SHP77 treated with DMSO at 0.1 percent for 48 hours (cell line): ENCODE measurements at regions not wholly inside any gene's neighbourhood (a gene's known extent, or its start where the extent isn't known, plus 50 kb on each side); places are given as distances from the start of the nearest gene placed in this dataset.

ENCODE experiments used
- DNase-seq: peaks from one replicate; lab custom pipeline; 2025; lab: John Stamatoyannopoulos, UW

- DNase-seq: no peak
These were observed 183.5 kb downstream of the CBLN2 start for GRCh38 chr18:72360634-72361033.

GRCh38 chr18:72342933-72343332 lies 201.2 kb downstream of the CBLN2 start:
- DNase-seq: no peak

GRCh38 chr18:72339976-72340375 lies 204.2 kb downstream of the CBLN2 start:
- no peak for DNase-seq

- no peak for DNase-seq
These were observed 207.4 kb downstream of the CBLN2 start for GRCh38 chr18:72336786-72337185.

GRCh38 chr18:72329533-72329932 lies 214.6 kb downstream of the CBLN2 start:
- DNase-seq: no peak

- DNase-seq: no peak
These were observed 218.8 kb downstream of the CBLN2 start for GRCh38 chr18:72325307-72325706.

GRCh38 chr18:72324677-72325076 lies 219.5 kb downstream of the CBLN2 start:
- no peak for DNase-seq

- DNase-seq: no peak
These were observed 227.6 kb downstream of the CBLN2 start for GRCh38 chr18:72316497-72316896.

- no peak for DNase-seq
These were observed 260.8 kb downstream of the CBLN2 start for GRCh38 chr18:72283148-72283925.

GRCh38 chr18:72273025-72273424 lies 271.1 kb downstream of the CBLN2 start:
- DNase-seq: no peak

- DNase-seq: no peak
These were observed 282.6 kb downstream of the CBLN2 start for GRCh38 chr18:72261590-72261989.

- no peak for DNase-seq
These were observed 298.1 kb downstream of the CBLN2 start for GRCh38 chr18:72246076-72246475.

GRCh38 chr18:72235422-72235821 lies 308.7 kb downstream of the CBLN2 start:
- DNase-seq: peak; percentile 37

- DNase-seq: no peak
These were observed 311.0 kb downstream of the CBLN2 start for GRCh38 chr18:72233106-72233505.

- no peak for DNase-seq
These were observed 311.5 kb downstream of the CBLN2 start for GRCh38 chr18:72232644-72233043.

GRCh38 chr18:72225958-72226357 lies 318.2 kb downstream of the CBLN2 start:
- no peak for DNase-seq

GRCh38 chr18:72223733-72224132 lies 320.4 kb downstream of the CBLN2 start:
- no peak for DNase-seq

- no peak for DNase-seq
These were observed 335.0 kb downstream of the CBLN2 start for GRCh38 chr18:72208920-72209676.

- DNase-seq: no peak
These were observed 336.9 kb downstream of the CBLN2 start for GRCh38 chr18:72207280-72207679.

GRCh38 chr18:72206814-72207213 lies 337.3 kb downstream of the CBLN2 start:
- no peak for DNase-seq

- no peak for DNase-seq
These were observed 343.1 kb downstream of the CBLN2 start for GRCh38 chr18:72201032-72201431.

- no peak for DNase-seq
These were observed 346.6 kb downstream of the CBLN2 start for GRCh38 chr18:72197591-72197990.

- no peak for DNase-seq
These were observed 350.1 kb downstream of the CBLN2 start for GRCh38 chr18:72194072-72194471.
